CD4-positive, alpha-beta T cell treated with Interleukin-6 at 100 ng/mL for 8 hours (primary cell): ENCODE measurements at regions not wholly inside any gene's neighbourhood (a gene's known extent, or its start where the extent isn't known, plus 50 kb on each side); places are given as distances from the start of the nearest gene placed in this dataset.

Source experiments
- DNase-seq: peaks from one replicate; pipeline ENCODE4 v3.0.0-alpha.2; 2020; ENCODE audit warnings: mixed read lengths, low spot score

DNA sequence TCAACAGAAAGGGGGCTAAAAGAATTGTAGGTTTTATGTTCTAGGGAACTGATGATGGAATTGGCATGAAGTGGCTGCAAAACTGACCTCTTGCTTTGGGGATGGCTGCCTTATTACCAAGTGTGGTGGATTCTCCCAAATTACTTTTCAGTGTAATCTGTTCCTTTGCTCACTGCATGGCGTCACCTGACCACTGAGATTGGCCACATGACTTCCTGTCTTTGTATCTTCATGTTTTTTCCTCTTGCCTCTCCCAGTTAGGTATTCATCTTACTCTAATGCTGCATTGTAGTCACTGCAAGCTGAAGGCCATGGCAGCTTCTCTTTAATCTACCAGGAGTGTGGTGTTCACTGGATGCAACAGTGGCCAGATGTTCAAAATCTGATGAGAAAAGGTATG is 257.7 kb upstream of the TNP1 start:
- DNase-seq: no peak

DNA sequence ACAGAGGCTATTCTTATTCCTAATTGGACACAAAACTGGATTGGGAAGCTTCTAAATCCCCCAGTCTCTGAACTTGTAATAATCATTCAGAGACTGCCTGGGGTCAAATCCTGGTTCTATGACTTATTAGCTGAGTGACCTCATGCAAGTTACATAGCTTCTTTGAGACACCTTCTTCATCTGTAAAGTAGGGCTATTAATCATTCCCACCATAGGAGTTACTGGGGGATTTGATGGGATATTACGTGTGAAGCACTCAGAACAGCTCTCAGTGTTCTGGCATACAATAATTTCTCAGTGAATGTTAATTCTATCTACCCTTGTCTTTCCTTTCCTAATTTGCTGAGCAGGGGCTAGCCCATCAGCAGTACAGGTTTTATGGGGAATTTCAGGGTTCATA is 256.7 kb upstream of the TNP1 start:
- DNase-seq: no peak

DNA sequence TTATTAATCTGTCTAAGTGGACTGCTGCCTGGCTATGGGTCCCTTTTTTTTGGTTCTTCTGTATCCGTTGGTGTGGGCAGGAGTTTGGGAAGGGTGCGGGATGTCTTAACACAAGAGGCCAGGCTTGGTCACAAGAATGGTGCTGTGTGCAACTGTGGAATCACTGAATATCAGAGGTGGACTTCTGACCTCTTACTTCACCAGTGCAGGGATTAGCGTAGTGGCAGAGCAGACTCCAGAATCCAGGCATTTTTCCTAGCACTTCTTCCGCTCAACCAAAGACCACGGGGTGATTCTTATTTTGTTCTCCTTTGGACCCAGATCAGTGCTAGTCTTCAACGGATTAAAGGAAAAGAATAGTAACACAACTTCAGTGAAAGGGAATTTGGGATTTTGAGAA is 254.3 kb upstream of the TNP1 start:
- DNase-seq: no peak

DNA sequence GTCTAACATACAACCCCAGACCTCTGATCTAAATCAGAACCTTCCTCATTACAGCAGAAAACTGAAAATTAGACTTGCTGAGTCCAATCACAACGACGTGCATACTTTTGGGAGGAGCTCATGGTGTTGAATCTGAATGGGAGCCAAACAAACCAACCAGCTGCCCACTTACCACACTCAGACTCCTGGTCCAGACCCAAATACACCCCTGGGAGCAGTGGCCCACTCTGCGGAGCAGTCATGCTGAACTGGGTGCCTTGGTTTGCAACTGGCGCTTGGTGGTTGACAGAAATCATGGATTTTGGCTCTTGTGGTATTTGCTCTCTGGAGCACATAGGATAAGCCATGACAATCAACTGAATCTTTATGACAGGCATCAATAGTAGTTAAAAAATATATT is 253.6 kb upstream of the TNP1 start:
- DNase-seq: no peak

DNA sequence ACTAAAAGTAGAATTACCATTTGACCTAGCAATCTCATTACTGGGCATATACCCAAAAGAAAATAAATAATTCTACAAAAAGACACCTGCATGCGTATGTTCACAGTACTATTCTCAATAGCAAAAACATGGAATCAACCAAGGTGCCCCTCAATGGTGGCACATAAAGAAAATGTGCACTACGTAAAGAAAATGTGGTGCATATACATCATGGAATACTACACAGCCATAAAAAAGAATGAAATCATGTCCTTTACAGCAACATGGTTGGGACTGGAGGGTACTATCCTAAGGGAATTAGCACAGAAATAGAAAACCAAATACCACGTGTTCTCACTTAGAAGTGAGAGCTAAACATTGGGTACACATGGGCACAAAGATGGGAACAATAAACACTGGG is 250.7 kb upstream of the TNP1 start:
- DNase-seq: no peak

DNA sequence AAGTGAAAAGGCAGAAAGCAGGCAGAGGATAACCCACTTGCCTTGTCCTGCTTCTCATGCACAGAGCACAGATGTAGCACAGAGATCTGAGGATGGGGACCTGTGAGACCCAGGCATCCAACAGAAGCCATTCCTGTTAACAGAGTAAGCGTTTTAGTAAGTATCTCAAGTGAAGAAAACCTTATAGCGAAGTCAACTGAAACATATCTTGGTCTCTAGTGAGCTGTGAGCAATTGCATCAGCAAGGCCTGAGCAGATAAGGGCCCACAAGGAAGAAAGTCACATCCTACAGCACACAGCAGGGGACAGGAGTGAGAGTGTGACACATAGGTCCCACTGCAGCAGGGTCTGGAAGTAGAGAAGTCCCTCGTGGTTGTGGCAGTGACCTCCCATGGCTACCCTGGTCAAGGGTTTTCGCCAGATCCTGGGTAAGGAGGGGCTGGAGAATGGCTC is 248.7 kb upstream of the TNP1 start:
- no peak for DNase-seq

DNA sequence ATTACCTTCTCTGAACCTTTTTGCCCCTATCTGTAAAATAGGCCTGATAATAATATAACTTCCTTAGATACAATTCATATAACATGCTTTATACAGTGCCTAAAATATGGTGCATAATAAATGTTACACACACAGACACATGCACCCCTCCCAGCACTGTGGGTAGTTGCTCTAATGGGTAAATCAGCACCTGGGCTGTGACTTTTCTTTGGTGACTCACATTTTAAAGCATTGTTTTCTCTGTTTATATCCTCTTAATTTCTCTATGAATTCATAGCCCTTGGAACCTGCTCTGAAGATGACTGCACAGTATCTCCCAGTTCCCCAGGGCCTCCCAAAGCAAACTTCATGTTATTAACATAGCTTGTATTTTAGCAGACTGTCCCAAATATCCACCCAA is 248.2 kb upstream of the TNP1 start:
- no peak for DNase-seq

DNA sequence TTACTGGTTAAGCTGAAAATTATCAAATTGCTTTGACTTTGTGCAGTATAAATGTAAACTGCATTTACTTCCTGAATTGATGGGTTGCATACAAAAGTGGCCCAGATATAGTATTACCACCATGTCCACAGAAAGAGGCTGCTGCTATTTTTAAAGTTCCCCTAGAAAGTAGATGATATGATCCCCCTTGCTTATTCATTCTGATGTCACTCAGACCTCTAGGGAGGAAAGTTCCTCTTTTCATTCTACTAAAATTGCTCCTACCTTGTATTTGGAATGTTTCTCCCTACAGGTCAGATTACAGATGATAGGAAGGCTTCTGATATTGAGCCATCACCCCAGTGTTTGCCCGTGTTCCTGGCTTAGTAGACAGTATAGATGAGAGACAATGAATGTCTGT is 247.6 kb upstream of the TNP1 start:
- DNase-seq: no peak

DNA sequence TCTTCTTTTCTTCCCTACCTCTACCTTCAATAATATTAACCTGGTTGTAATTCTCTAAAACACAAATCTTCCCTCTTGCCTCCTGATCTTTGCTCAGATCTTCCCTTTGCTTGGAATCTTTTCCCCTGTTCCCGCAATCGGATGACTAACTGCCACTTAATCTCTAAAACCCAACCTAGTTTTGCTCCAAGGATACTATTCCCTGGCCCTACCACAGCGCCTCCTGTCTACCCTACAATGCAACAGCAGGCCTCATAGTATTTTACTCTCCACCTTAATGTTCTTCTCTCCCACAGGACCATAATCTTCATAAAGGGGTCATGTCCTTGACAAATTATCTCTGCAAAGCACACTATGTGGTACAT is 246.8 kb upstream of the TNP1 start:
- DNase-seq: no peak

DNA sequence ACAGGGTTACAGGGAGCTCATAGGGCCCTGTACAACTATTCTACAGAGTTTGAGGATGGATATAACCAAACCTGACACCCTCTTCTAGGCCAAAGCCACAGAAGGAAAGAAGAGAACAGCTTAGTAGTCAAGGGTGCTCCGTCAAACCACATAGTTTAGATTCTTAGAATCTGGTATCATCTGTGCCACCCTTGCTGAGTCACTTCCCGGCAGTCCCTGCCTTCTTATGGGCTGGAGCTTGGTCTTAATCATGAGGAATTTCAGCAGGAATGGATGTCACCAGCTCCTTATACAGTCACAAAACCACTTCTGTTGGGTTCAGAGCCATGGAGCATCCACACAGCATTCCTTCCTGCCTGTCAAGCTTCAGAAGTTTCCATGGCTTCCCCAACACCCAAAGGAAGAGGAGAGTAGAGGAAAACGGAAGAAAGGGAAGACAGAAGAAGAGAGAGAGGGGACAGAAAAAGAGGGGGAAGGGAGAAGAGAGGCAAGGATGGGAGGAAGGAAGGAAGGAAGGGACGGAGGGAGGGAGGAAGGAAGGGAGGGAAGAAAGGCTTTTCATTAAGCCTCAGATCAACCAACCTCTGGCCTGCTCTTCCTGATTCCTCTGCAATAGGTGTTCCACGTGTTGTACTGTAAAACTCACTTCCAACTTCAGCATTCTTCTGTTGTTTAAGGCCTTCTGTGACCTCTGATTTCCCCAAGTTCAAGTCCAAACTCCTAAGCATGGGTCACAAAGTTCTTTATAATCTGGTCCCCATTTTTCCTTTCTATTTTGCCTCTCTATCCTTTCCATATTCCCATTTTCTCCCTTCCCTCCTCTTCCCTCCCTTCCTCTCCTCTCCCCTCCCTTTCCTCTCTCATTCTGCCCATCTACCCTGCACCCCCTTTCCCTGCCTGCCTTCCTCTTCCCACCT is 246.1 kb upstream of the TNP1 start:
- DNase-seq: no peak

DNA sequence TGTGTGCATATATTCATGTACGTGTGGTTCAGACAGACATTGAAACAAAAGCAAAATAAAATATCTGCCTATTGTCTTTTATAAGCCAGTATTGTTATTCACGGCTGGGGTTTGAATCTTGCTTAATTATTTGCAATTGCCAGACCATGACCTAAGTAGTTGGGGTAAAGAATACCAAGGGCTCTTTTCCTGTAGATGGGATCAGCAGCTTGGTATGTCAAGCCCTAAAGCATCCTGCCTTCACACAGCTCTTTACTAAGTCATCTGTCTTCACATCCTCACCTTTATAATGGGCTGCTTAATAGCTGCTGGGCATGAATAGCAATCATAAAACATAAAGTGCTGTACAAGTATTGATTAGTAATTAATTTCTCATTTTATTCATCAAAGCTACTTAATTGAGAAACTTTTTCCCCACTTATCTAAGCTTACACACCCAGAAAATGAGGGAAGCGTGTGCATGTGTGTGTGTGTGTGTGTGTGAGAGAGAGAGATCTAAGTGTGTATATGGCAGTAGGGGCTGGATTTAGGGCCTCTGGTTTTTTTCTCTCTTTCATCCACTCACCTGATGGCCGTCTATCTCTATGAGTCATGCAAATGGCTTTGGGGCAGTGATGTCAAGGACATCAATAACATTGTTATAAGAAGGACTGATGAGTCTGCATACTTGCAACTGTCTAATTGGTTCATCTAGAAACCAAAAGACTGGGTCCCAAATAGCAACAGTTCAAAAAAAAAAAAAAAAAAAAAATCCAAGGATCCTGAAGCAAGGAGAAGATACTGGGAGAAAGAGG is 244.1 kb upstream of the TNP1 start:
- no peak for DNase-seq

DNA sequence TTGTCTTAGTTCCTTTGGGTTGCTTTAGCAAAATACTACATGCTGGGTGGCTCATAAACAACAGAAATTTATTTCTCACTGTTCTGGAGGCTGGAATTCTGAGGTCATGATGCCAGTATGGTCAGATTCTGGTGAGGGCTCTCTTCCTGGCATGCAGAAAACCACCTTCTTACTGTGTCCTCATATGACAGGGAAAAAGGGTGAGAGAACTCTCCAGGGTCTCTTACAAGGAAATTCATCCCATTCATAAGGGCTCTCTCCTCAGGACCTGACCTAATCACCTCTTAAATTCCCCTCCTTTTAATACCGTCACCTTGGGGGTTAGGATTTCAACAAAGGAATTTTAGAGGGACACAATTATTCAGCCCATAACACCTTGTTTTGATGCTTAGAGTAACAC is 243.1 kb upstream of the TNP1 start:
- no peak for DNase-seq

DNA sequence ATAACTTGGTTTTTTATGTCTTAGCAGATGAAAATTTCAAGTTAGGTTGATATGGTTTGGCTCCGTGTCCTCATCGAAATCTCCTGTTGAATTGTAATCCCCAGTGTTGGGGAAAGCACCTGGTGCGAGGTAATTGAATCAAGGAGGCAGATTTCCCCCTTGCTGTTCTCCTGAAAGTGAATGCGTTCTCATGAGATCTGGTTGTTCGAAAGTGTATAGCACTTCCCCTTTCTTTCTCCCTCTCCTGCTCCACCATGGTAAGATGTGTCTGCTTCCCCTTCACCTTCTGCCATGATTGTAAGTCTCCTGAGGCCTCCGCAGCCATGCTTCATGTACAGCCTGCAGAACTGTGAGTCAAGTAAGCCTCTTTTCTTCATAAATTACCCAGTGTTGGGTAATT is 242.1 kb upstream of the TNP1 start:
- DNase-seq: no peak

DNA sequence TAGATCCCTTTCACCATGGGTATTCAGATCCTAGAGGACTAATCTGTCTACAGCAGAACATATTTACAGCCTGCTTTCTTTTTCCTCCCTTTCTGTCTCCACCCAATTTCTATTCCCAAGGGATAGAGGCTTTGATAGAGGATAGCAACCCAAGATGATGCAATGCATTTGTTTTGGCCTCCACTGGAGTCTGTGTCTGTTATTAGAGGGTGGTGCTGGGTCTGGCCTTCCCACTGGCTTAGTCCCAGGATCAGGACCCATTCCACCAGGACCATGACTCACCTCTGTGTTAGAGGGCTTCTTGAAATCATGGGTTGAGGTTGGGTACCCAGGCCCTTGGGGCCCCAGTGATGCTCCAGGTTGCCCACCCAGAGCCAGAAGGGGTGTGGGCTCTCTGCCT is 239.7 kb upstream of the TNP1 start:
- no peak for DNase-seq

DNA sequence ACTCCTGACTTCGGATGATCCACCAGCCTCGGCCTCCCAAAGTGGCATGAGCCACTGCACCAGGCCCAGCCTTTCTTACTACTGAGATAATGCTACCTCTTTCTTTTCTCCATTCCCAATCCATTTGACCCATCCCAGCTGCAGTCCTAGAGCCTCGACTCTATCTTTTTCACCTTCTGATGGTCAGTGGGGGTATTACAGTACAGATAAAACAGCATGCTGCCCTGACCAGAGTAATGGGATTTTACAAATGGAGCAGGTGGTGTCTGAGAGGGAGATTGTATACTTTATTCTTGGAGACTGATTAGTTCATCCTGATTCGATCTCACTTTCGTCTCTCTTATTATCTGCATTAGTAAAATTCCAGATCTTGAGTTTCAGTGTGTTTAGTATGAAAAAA is 238.6 kb upstream of the TNP1 start:
- DNase-seq: no peak

DNA sequence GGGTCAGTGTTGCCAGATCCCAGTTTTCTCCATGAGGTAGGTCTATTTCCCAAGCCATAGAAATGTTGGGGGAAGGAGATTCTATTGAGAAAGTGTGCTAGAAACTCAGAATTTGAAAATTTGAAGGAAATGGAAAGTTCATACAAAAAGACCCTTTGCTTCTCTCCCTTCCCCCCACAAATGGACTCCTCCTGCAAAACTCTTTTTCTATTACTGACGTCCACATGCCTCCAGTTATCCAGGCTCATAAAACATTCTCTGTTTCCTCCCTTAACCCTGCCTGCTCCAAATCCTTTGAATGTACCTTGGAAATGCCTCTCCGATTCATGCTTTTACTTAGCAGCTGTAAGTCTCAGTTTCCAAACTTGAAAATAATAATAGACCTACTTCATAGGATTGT is 237.5 kb upstream of the TNP1 start:
- DNase-seq: no peak

DNA sequence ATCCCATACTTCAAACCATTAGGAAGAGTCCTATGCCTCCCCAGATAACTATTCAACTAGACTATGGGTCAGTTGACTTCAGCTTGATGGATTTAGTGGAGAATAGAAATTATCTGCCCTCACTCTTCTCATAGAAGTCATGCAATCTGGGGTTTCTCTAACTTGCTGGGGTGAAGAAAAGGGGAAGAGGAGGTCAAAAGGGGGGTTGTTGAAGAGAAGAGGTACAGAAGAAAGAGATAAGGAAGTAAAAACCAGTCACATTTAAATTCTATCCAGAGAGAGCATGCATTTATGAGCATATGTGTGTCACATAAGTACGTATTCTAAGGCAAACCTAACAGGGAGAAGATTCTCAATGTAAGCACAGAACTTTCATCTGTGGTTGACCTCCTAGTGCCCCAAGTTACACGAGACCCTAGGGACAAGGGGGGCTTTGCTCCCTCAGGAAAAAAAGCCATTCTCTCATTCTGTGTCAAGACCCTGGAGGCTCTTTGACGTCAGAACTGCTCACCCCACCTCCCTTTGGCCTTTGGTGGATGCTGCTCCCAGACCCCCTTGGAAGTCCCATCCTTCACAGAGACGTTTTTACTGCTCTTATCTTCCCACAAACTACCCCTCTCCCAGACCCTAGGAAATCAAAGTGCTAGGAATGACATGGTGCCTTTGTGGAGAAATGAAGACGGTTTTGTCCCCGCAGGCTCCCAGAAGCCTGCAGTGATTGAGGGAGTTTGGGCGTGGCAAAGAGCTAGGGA is 236.8 kb upstream of the TNP1 start:
- DNase-seq: no peak

DNA sequence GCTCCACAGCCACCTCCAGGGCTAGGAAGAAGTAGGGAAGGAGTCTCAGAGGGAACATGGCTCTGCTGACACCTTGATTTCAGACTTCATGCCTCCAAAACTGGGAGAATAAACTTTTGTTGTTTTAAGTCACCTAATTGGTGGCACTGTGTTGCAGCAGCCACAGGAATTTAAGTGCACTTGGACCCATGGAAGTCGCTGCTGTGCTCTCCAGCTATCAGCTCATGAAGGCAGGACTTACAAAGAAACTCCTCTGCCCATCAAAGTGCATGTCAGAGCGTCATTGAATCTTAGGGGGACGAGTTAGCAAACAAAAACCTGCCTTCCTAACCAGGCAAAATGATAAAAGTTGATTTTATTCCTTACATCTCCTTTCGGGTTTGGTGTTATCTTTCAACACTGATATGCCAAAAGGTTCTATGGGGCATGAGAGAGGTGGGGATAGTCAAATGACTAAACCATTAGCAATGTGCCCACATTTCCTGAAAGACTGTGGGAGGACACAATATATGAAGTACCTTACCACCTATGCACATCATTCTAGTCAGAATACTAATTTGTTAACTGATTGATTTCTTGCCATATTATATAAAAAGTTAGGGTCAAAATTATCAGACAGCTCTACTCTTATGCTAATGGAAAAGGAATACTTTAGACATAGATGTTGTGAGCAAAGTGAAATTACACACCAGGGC is 235.8 kb upstream of the TNP1 start:
- no peak for DNase-seq

DNA sequence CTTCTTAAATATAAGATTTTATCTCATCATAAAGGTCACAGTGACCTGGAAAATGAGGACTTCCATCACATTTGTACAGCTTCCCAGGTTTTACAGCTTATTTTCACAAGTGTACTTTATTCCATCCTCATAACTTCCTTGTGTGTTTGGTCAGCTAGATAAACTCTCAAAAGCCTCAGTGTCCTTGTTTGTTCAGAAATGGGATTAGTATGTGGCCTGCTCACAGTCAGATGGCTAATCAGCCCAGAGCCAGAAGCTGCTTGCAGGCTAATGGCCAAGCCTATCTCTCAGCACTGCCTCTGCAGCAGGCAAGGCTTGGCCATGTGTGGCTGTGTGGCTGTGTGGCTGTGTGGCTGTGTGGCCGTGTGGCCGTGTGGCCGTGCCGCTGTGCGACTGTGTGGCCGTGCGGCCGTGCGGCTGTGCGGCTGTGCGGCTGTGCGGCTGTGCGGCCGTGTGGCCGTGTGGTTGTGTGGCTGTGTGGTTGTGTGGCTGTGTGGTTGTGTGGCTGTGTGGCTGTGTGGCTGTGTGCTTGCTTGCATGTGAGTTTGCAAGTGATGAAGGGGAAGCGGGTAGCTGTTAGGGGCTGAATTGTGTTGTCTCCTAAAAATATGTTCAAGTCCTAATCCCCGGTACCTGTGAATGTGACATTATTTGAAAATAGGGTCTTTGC is 233.0 kb upstream of the TNP1 start:
- DNase-seq: no peak

DNA sequence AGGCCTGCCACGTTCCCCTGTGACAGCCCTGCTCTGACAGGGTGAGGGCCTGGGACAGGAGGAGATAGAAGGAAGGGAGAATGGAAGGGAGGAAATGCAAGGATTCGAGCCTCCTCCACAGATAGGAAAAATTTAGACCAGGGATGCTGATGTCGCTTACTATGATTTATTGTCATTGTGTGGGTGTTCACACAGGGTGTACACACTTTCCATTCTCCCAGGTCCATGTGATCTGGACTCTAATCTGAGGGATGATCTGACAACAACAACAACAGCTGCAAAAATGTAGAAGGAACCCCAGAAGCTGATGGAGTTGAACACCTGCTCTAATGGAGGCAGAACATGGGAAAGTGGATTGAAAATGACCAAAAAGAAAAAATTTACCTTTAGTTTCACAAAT is 231.7 kb upstream of the TNP1 start:
- no peak for DNase-seq

DNA sequence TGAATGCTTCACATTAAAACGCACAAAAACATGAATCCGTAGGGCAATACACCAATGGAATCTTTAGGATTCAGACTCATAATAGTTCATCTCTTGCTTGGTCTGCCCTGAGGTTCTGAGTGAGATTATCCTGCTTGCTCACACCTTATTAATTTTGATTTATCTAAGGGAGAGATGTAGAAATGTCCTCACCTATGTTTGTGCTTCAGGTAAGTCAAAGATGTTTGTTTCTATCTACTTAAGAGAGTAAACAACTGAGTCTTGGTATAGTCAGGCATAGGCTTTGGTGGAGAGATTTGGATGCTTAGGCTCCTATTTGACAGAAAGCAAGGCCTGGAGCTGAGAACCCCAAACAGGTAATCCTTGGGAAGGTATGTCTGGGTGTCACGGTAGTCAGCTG is 231.0 kb upstream of the TNP1 start:
- no peak for DNase-seq
